Ovary (tissue), 3 donors: ENCODE measurements at regions not wholly inside any gene's neighbourhood (a gene's known extent, or its start where the extent isn't known, plus 50 kb on each side); places are given as distances from the start of the nearest gene placed in this dataset.

ENCODE experiments used
- CTCF ChIP-seq, 3 donors: fragments of 450-650 bp in 2 of 3; fragments of 200-600 bp in 1 of 3; IDR thresholded peaks; one replicate each; pipeline versions ENCODE4 v1.5.1 to v1.8.0; 2016 to 2022; ENCODE audit warnings: antibody characterized with exemption in 3 of 3, mild to moderate bottlenecking in 1 of 3
- POLR2A ChIP-seq: fragments of 450-650 bp; IDR thresholded peaks from one replicate; pipeline ENCODE4 v1.6.1; 2017; ENCODE audit warnings: antibody characterized with exemption, mild to moderate bottlenecking, moderate library complexity
- donor health status: DM: no; HTN: no; CAD: no.

- no peak for TF ChIP-seq POLR2A
- no peak for TF ChIP-seq CTCF (IDR thresholded peaks at IDR 0.05)
Observed at GRCh38 chr6:125584468-125584939, 164.9 kb upstream of the HEY2 start.
